Spleen (tissue), 11 donors: ENCODE measurements at regions not wholly inside any gene's neighbourhood (a gene's known extent, or its start where the extent isn't known, plus 50 kb on each side); places are given as distances from the start of the nearest gene placed in this dataset.

Source experiments
- DNase-seq: peaks from one replicate; pipeline ENCODE4 v3.0.0-alpha.2; 2020
- H3K27ac ChIP-seq, 8 donors: fragments of 200-600 bp; sonication (generic) in 7 of 8; 1 replicate in 4 of 8; 2 replicates in 4 of 8; pipeline versions ENCODE4 v1.5.0 to v1.8.0; 2016 to 2021; ENCODE audit warnings: inconsistent platforms in 4 of 8, mild to moderate bottlenecking in 4 of 8, moderate library complexity in 1 of 8
- H3K27me3 ChIP-seq, 7 donors: fragments of 200-600 bp; sonication (generic) in 6 of 7; replicated peaks in 1 of 7; 1 replicate in 4 of 7; 2 replicates in 3 of 7; pipeline versions ENCODE4 v1.5.0 to v1.8.0; 2016 to 2021; ENCODE audit warnings: inconsistent platforms in 3 of 7, mild to moderate bottlenecking in 1 of 7
- H3K36me3 ChIP-seq, 6 donors: fragments of 200-600 bp; sonication (generic) in 5 of 6; 1 replicate in 4 of 6; 2 replicates in 2 of 6; pipeline versions ENCODE4 v1.5.0 to v1.8.0; 2016 to 2021; ENCODE audit warnings: inconsistent platforms in 2 of 6
- H3K4me1 ChIP-seq, 6 donors: fragments of 200-600 bp; sonication (generic) in 5 of 6; 1 replicate in 3 of 6; 2 replicates in 3 of 6; pipeline versions ENCODE4 v1.5.0 to v1.8.0; 2016 to 2021; ENCODE audit warnings: inconsistent platforms in 3 of 6
- H3K4me3 ChIP-seq, 8 donors: fragments of 200-600 bp; sonication (generic) in 7 of 8; 1 replicate in 4 of 8; 2 replicates in 4 of 8; pipeline versions ENCODE4 v1.5.0 to v1.8.0; 2016 to 2021; ENCODE audit warnings: inconsistent platforms in 4 of 8, mild to moderate bottlenecking in 4 of 8, moderate library complexity in 2 of 8
- H3K9me3 ChIP-seq, 8 donors: fragments of 200-600 bp; sonication (generic) in 7 of 8; 1 replicate in 4 of 8; 2 replicates in 4 of 8; pipeline versions ENCODE4 v1.5.0 to v1.8.0; 2016 to 2021; ENCODE audit warnings: inconsistent platforms in 4 of 8
- CTCF ChIP-seq, 11 experiments: fragments of 200-600 bp in 7 of 11; fragments of 450-650 bp in 4 of 11; sonication (generic) in 4 of 11; IDR thresholded peaks in 8 of 11; conservative IDR thresholded peaks in 3 of 11; 1 replicate in 7 of 11; 2 replicates in 4 of 11; pipeline versions ENCODE4 v1.4.0 to v1.8.0; 2016 to 2021; ENCODE audit warnings: antibody characterized with exemption in 11 of 11, inconsistent platforms in 4 of 11, mild to moderate bottlenecking in 1 of 11
- POLR2A ChIP-seq, 3 donors: fragments of 450-650 bp; IDR thresholded peaks; one replicate each; pipeline ENCODE4 v1.5.1; 2017; ENCODE audit warnings: antibody characterized with exemption in 3 of 3, mild to moderate bottlenecking in 1 of 3
- POLR2AphosphoS5 ChIP-seq, 3 donors: sonication (generic); formaldehyde crosslinking; IDR thresholded peaks; one replicate each; pipeline ENCODE4 v1.5.1; 2017; ENCODE audit warnings: antibody characterized with exemption in 3 of 3
- WGBS, 5 donors: extraction: QIAGEN DNeasy Blood & Tissue Kit in 3 of 5; methylation state at CpG; one replicate each; pipeline versions ENCODE4 v1.1.5 to v1.1.7; 2013 to 2018; 5-methylcytosine and 5-hydroxymethylcytosine counted together
- intact Hi-C: fragments of 100-400 bp; cut with DNase I; formaldehyde crosslinking; loops from one replicate; pipeline ENCODE4 v1.15.0; 2023; ENCODE audit warnings: low total_unique reads
- donor health status: healthy with polysubstance abuse.
- donor health status: DM: no; HTN: no; CAD: no; lungs with moderate emphysema.
- donor health status: DM: no; HTN: no; CAD: no.
- donor health status: Bipolar disorder and iron deficiency.
- donor health status: healthy.
- donor health status: DM: no; HTN: no; CAD: no.
- donor health status: DM: yes; HTN: yes; CAD: no.

GRCh38 chr20:24357931-24358330 is 111.5 kb upstream of the SYNDIG1 start:
- Histone ChIP-seq H3K9me3 (peaks cover 0 to 20% (median 12%) of the 10 kb centered on the region in 8 donors), H3K36me3 (no peaks in the 10 kb centered on the region), H3K4me3 (no peak overlapping the region), H3K4me1 (peaks cover 0 to 4% (median 0%) of the 10 kb centered on the region in 6 donors), H3K27me3 (no peaks in the 10 kb centered on the region), H3K27ac (no peak overlapping the region)
- WGBS, 5 donors, result 70 to 86% (median 75%) methylated on average over 3 of the region's 3 CpGs
- intact Hi-C loops, result no loop called here
- TF ChIP-seq POLR2A (IDR thresholded peaks at IDR 0.05), result no peak
- TF ChIP-seq CTCF (IDR thresholded peaks at IDR 0.05 in 8 of 11, conservative IDR thresholded peaks at IDR 0.05 in 3 of 11), result no peak
- no peak for TF ChIP-seq POLR2AphosphoS5 (IDR thresholded peaks at IDR 0.05)
- DNase-seq, result no peak

- intact Hi-C loops, result no loop called here
- TF ChIP-seq POLR2AphosphoS5 (IDR thresholded peaks at IDR 0.05), result no peak
- TF ChIP-seq POLR2A (IDR thresholded peaks at IDR 0.05), result no peak
- TF ChIP-seq CTCF (IDR thresholded peaks at IDR 0.05 in 8 of 11, conservative IDR thresholded peaks at IDR 0.05 in 3 of 11), result no peak
- Histone ChIP-seq H3K4me3 (no peak overlapping the region), H3K27ac (no peak overlapping the region), H3K4me1 (peaks cover 0 to 4% (median 0%) of the 10 kb centered on the region in 6 donors), H3K9me3 (peaks cover 0 to 14% (median 8%) of the 10 kb centered on the region in 8 donors), H3K27me3 (no peaks in the 10 kb centered on the region), H3K36me3 (no peaks in the 10 kb centered on the region)
- 51 to 82% (median 66%) methylated on average over 3 of the region's 3 CpGs for WGBS, 5 donors
- no peak for DNase-seq
These were observed 112.3 kb upstream of the SYNDIG1 start for GRCh38 chr20:24357177-24357576.

GRCh38 chr20:24353135-24353690 is 116.2 kb upstream of the SYNDIG1 start:
- intact Hi-C loops, result no loop called here
- no peak for TF ChIP-seq POLR2AphosphoS5 (IDR thresholded peaks at IDR 0.05)
- no peak for TF ChIP-seq POLR2A (IDR thresholded peaks at IDR 0.05)
- no peak for TF ChIP-seq CTCF (IDR thresholded peaks at IDR 0.05 in 8 of 11, conservative IDR thresholded peaks at IDR 0.05 in 3 of 11)
- Histone ChIP-seq H3K9me3 (no peaks in the 10 kb centered on the region), H3K36me3 (no peaks in the 10 kb centered on the region), H3K27me3 (no peaks in the 10 kb centered on the region), H3K4me3 (no peak overlapping the region), H3K4me1 (no peaks in the 10 kb centered on the region), H3K27ac (no peak overlapping the region)
- DNase-seq, result no peak
- 78 to 89% (median 87%) methylated on average over 4 of the region's 4 CpGs for WGBS, 5 donors

GRCh38 chr20:24350923-24351368 is 118.5 kb upstream of the SYNDIG1 start:
- 75 to 93% (median 83%) methylated on average over 3 to 7 of the region's 7 CpGs for WGBS, 5 donors
- TF ChIP-seq POLR2AphosphoS5 (IDR thresholded peaks at IDR 0.05) (no peak), CTCF (IDR thresholded peaks at IDR 0.05 in 8 of 11, conservative IDR thresholded peaks at IDR 0.05 in 3 of 11) (no peak)

More at GRCh38 chr20:24350923-24351368, 118.5 kb upstream of the SYNDIG1 start:
- no peak overlapping the region for H3K27ac ChIP-seq
- no peak for DNase-seq
- no peaks in the 10 kb centered on the region for H3K4me1 ChIP-seq
- H3K4me3 ChIP-seq, result no peak overlapping the region
- intact Hi-C loops, result no loop called here
- no peaks in the 10 kb centered on the region for H3K9me3 ChIP-seq
- H3K36me3 ChIP-seq, result no peaks in the 10 kb centered on the region
- H3K27me3 ChIP-seq, result no peaks in the 10 kb centered on the region
